A673 (cell line): ENCODE measurements at regions not wholly inside any gene's neighbourhood (a gene's known extent, or its start where the extent isn't known, plus 50 kb on each side); places are given as distances from the start of the nearest gene placed in this dataset.

Source experiments
- BruUV-seq: library from RNA; stranded (reverse); fragments of 400-500 nt; replicated peaks from 2 replicates; lab custom pipeline; 2021; lab: Mats Ljungman, UMichigan
- CTCF ChIA-PET: fragments of 300-600 bp; sonication (Branson Sonifier 250); formaldehyde crosslinking; loops from one replicate; lab custom pipeline; 2022; ENCODE audit warnings: antibody characterized with exemption; lab: Charles Lee
- POLR2A ChIA-PET: fragments of 300-600 bp; sonication (Branson Sonifier 250); formaldehyde crosslinking; loops from one replicate; lab custom pipeline; 2022; ENCODE audit warnings: antibody characterized with exemption; ENCODE audit not compliant: low non-redundant PET; lab: Charles Lee
- DNase-seq: peaks from one replicate; pipeline ENCODE4 v3.0.0-alpha.2; 2015; ENCODE audit warnings: low spot score
- H3K27ac ChIP-seq: fragments of 200-600 bp; sonication (generic); 2 replicates; pipeline ENCODE4 v1.5.1; 2016; ENCODE audit warnings: mixed run types, low read depth, mild to moderate bottlenecking, mixed read lengths, antibody characterized with exemption, low read length; ENCODE audit not compliant: poor library complexity, severe bottlenecking
- H3K27me3 ChIP-seq: fragments of 200-600 bp; sonication (generic); replicated peaks from 2 replicates; pipeline ENCODE4 v1.6.1; 2017; ENCODE audit warnings: mixed run types, low read depth, mild to moderate bottlenecking, mixed read lengths, antibody characterized with exemption, low read length; ENCODE audit not compliant: insufficient read depth, poor library complexity
- H3K36me3 ChIP-seq: fragments of 200-600 bp; sonication (generic); 2 replicates; pipeline ENCODE4 v1.6.1; 2016; ENCODE audit warnings: mixed run types, mild to moderate bottlenecking, mixed read lengths, antibody characterized with exemption, low read length; ENCODE audit not compliant: insufficient read depth, poor library complexity, severe bottlenecking
- H3K4me1 ChIP-seq: fragments of 200-600 bp; sonication (generic); 2 replicates; pipeline ENCODE4 v1.6.1; 2017; ENCODE audit warnings: mixed run types, mild to moderate bottlenecking, mixed read lengths, antibody characterized with exemption, low read length; ENCODE audit not compliant: insufficient read depth, poor library complexity, severe bottlenecking
- H3K4me3 ChIP-seq: fragments of 200-600 bp; sonication (generic); 2 replicates; pipeline ENCODE4 v1.5.1; 2016; ENCODE audit warnings: low read depth, mixed run types, mild to moderate bottlenecking, mixed read lengths, low read length; ENCODE audit not compliant: poor library complexity, severe bottlenecking
- H3K9me3 ChIP-seq: fragments of 200-600 bp; sonication (generic); 2 replicates; pipeline ENCODE4 v1.6.1; 2016; ENCODE audit warnings: mixed run types, low read depth, mild to moderate bottlenecking, mixed read lengths, antibody characterized with exemption, low read length; ENCODE audit not compliant: poor library complexity, severe bottlenecking
- CTCF ChIP-seq: fragments of 300-800, 200-600 bp; sonication (generic); conservative IDR thresholded peaks from 2 replicates; pipeline ENCODE4 v1.5.1; 2017; ENCODE audit warnings: low read depth, mild to moderate bottlenecking, antibody characterized with exemption, low read length, moderate library complexity, mixed read lengths
- EZH2 ChIP-seq: fragments of 200-600 bp; sonication (generic); IDR thresholded peaks from 2 replicates; pipeline ENCODE4 v1.6.1; 2017; ENCODE audit warnings: borderline replicate concordance, low read depth, mild to moderate bottlenecking, mixed read lengths, antibody characterized with exemption, low read length; ENCODE audit not compliant: poor library complexity, severe bottlenecking
- intact Hi-C: fragments of 100-400 bp; cut with micrococcal nuclease; formaldehyde crosslinking; loops from one replicate; pipeline ENCODE4 v1.10.0; 2022; ENCODE audit not compliant: unreplicated experiment

GRCh38 chr14:65153101-65153500 lies 50.8 kb upstream of the MAX start:
- DNase-seq: no peak
- no peaks in the 10 kb centered on the region for H3K27me3 ChIP-seq
- CTCF ChIA-PET: no interaction called here
- H3K27ac ChIP-seq: no peak overlapping the region
- no peaks in the 10 kb centered on the region for H3K9me3 ChIP-seq
- no peaks in the 10 kb centered on the region for H3K36me3 ChIP-seq
- TF ChIP-seq CTCF (no peak), EZH2 (no peak)
- POLR2A ChIA-PET: no interaction called here
- no peak overlapping the region for H3K4me3 ChIP-seq
- no peaks in the 10 kb centered on the region for H3K4me1 ChIP-seq
- intact Hi-C loops: no loop called here
- no TSS peak for BruUV-seq

DNA sequence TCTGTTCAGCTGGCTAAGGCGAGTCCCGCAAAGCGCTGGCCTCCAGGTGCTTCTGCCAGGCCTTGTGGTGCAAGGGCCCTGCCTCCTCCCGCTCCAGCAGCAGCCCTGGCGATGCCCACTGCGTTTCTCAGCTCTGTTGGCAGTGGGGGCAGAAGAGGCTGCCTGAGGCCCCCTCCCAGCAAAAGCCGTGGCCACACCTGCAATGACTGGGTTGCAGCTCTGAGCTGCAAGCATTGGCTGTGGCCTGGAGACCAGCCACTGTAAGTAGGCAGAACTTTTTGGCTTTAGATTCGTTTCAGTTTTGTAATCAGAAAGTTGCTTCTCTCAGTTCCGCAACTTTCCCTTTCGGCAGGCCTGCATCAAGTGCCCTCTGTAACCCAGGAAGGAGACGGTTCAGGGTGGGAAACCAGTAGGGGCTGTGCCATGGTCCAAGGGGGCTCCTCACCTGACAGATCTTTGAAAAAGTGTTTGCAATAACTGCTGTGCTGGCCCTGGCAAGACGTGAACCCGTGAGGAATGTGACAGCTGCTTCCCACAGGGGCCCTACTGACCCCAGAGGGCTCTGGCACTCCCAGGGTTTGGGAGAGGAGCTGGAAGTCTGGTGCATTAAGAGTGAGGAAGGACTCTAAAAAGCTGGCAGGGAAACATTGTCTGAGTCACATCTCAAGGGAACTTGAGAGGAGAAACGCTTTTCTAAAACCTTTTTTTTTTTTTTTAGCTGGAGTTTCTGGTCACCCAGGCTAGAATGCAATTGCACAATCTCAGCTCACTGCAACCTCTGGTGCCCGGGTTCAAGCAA lies 54.5 kb upstream of the MAX start:
- CTCF ChIA-PET: interaction anchor here (0.6 kb wide), 1 partner anchor 808 kb away, joined by 6 read pairs; no protein-coding TSS in a partner anchor
- H3K9me3 ChIP-seq: no peaks in the 10 kb centered on the region
- POLR2A ChIA-PET: interaction anchor here (0.5 kb wide), 1 partner anchor 39 kb away, joined by 5 read pairs; no protein-coding TSS in a partner anchor
- H3K4me1 ChIP-seq: no peaks in the 10 kb centered on the region
- TF ChIP-seq EZH2 (no peak), CTCF (no peak)
- no peaks in the 10 kb centered on the region for H3K27me3 ChIP-seq
- no peak overlapping the region for H3K27ac ChIP-seq
- no peak for DNase-seq
- no TSS peak for BruUV-seq
- no peak overlapping the region for H3K4me3 ChIP-seq
- intact Hi-C loops: no loop called here
- H3K36me3 ChIP-seq: no peaks in the 10 kb centered on the region

DNA sequence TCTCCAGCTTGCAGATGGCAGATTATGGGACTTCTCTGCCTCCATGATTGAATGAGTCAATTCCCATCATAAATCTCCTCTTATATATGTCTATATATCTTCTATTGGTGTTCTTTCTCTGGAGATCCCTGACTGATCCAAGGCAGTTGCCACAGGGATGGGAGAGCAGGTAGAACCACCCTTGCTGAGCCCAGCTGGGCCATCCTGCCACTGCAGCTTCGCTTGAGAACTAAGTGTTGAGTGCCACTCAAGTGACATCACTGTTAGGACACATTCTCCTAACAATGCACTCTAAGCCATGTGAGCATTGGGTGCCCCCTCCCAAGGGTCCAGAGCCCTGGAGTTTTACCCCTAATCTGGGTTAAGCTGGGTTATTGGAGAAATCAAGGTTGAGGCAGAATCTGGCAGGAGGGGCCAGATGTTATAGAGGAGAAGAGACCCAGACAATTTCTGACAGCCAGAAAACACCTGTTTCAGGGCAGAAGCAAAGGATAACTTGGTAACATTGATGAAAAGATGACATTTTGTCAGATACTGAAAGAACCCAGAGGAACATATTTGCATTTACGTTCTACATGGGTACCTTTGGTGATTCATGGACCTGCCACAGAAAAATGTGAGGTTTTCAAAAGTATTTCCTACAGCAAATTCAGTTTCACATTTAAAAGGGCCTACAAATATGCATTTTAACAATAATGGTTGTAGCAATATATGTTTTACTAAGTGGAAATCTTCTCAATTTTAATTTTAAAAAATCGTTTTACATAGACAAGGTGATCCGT lies 57.2 kb upstream of the MAX start:
- intact Hi-C loops: no loop called here
- Histone ChIP-seq H3K9me3 (no peaks in the 10 kb centered on the region), H3K4me1 (no peaks in the 10 kb centered on the region), H3K36me3 (no peaks in the 10 kb centered on the region), H3K4me3 (no peak overlapping the region), H3K27me3 (no peaks in the 10 kb centered on the region), H3K27ac (no peak overlapping the region)
- POLR2A ChIA-PET: interaction anchor here (0.5 kb wide), 1 partner anchor 150 kb away, joined by 5 read pairs; no protein-coding TSS in a partner anchor
- TF ChIP-seq CTCF (no peak), EZH2 (no peak)
- DNase-seq: no peak
- no TSS peak for BruUV-seq
- CTCF ChIA-PET: no interaction called here
